Daoy (cell line): ENCODE measurements at regions not wholly inside any gene's neighbourhood (a gene's known extent, or its start where the extent isn't known, plus 50 kb on each side); places are given as distances from the start of the nearest gene placed in this dataset.
"Not testable (repeated sequence)": the region's sequence is repeated elsewhere in the genome, so short reads cannot be mapped to it uniquely, and the experiment has no call there.

Source experiments
- DNase-seq: peaks from one replicate; pipeline ENCODE4 v3.0.0-alpha.2; 2015; ENCODE audit warnings: low read depth

GRCh38 chr9:38126730-38127129 is 57.7 kb upstream of the SHB start:
- no peak for DNase-seq

GRCh38 chr9:38125889-38126288 is 56.9 kb upstream of the SHB start:
- DNase-seq, result peak; percentile 28

- DNase-seq, result not testable (repeated sequence)
Measured at GRCh38 chr9:38123359-38123758, 54.3 kb upstream of the SHB start.

GRCh38 chr9:38120961-38121360 is 51.9 kb upstream of the SHB start:
- no peak for DNase-seq

GRCh38 chr9:38119560-38120236 is 50.7 kb upstream of the SHB start:
- DNase-seq, result peak; percentile 42

- no peak for DNase-seq
Measured at GRCh38 chr9:38118862-38119438, 49.9 kb upstream of the SHB start.
